HG03565 (cell line): ENCODE measurements at regions not wholly inside any gene's neighbourhood (a gene's known extent, or its start where the extent isn't known, plus 50 kb on each side); places are given as distances from the start of the nearest gene placed in this dataset.
"Not testable (repeated sequence)": the region's sequence is repeated elsewhere in the genome, so short reads cannot be mapped to it uniquely, and the experiment has no call there.

Experiments
- ATAC-seq: cut with Tn5 transposase; IDR thresholded peaks from one replicate; pipeline ENCODE4 v1.9.1; 2021; ENCODE audit warnings: mild to moderate bottlenecking, moderate library complexity; ENCODE audit not compliant: unreplicated experiment

DNA sequence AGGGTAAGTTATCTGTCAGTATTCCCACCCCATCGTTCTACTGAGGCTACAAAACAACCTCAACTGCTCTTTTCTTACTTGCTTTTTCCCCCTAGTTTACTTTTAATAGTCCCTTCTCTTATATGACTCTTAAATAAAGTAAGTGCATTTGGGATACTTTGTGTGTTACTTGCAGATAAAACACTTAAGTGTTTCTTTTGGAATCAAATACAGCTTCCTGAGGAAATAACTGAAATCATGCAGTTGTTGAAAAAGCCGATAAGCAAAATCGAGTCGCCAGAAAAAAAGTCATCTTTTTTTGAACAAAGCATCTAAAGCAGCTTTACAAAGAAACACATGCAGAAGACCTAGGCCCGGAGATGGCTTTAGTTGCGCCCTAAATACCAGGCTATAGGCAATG, 53.5 kb upstream of the EPB41L4A start:
- ATAC-seq = no peak

DNA sequence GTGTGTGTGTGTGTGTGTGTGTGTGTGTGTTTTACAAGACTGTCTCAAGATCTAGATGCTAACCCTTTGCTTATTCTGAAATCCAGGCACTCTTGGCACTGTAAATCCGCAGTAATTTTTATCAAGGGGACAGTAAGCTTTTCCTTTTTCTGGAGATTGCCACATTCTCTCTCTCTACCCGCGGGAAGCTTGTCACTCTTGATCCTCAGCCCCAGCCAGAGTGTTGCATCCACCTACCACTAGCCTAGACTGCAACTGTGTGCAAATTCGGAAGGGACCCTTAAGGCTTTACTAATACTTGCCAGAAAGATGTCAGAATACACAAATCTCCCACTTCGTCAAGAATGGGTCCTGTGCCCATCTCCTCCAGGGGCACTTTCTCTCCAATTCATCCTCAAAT, 54.9 kb upstream of the EPB41L4A start:
- ATAC-seq = no peak

DNA sequence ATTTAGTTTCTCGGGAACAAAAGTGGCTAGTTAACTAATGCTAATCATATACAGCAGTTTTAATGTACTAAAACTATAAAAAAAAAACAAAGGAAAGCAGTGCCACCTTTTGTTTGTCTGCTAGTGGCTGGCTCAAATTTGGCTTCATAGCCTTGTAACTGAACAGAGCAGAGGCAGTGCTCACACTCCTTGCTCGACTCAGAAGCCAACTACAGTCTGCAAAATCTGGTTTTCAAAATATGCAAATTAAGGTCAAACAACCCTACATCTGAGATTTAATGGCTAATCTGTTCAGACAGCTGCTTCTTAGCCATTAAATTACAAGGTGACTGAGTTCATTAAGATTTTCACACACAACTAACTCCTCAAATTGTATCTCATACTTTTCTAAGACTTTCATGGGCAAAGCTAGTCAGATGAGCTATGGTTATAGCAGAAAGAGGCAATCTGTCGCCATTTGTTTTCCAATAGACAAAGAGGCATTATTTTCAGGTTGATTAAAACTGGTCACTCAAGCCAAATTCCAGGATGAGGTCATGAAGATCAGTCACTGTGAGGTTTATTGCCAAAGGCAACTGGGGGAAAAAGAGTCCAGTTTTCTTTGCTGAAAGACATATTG, 56.8 kb upstream of the EPB41L4A start:
- ATAC-seq = no peak

DNA sequence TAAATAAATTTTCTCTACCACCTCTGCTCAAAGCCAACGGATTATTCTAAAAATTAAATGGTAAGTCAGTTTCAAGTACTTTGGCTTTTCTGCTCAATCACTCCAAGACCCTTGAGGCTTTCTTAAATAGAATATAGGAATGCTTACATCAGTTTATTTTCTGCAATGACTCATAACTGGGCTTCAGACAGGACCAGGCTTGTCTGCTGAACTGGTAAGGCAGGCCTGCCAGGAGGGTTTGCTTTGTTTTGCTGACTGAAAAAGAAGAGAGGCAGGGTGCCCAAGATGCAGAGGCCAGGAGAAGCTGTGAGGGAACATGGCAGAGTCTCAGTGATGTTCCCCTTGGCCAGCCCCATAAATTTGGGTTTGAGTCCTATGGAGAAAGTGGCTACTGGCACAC, 60.3 kb upstream of the EPB41L4A start:
- no peak for ATAC-seq

DNA sequence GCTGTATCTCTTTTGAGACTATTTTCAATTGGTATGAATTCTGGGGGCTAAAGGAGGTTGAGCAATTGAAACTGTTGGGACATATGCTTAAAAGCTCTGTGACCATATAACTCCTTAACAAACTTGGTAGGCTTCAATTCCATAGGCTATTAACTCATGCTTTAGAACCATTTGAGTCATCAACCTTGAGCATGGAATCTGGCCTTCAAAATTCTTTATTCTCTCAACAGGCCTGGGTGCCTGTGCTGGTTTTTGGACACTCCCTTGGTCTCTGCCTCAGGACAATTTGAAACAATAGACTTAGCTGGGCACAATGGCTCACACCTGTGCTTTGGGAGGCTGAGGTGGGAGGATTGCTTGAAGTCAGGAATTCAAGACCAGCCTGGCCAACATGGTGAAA, 61.4 kb upstream of the EPB41L4A start:
- ATAC-seq = no peak

DNA sequence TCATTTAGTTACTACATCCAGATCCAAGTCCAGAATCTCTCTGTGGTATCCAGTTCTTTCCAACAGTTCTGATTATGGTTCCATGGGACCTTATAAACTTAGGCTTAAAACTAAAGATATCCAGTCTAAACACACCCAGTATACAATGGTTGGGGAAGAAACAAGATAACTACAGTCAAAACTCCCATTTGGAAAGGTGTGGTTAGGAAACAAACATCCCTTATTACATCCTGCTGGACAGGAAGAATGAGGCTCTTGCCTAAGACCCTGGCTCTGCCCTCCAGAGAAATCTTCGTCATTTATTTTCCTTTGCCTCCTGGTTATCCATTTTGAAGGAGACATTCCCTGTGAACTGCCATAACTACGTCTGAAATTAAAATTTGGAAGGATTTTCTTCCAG, 64.6 kb upstream of the EPB41L4A start:
- no peak for ATAC-seq

DNA sequence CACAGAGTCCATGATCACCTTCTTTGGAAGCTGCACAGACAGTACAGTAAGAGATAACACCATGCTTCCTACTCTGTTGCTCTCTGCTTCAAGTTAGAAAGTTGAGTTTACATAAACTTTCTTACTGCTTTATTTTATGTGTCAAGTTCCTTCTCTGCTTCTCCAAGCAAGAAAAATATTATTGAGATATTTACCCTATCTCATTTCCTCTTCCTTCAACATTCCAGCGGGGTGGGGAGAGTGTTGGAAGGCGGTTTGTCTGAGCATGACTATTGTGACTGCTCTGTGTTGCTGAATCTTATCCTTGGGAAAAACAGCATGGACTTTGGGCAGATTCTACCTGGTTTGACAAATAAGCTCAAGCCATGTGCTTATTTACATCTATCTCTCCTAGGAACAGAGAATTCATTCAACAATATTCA, 66.9 kb upstream of the EPB41L4A start:
- no peak for ATAC-seq

DNA sequence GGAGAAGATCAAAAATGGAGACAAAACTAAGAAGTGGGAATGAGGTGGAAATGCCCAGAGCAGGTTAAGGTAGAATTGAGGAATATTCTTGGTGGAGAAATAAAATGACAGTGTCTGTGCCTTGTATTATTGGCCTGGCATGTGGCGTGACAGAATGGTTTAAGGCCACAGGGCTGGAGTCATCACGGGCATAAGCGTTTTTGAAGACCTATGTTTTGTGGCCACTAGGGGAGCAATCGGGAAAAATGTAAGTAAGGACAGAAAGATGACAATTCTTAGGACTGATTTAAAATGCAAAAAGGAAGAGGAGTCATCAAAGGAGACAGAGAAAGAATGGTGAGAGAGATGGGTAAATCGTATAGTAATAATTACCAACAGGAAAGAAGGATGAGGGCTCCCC, 72.2 kb upstream of the EPB41L4A start:
- ATAC-seq = no peak

DNA sequence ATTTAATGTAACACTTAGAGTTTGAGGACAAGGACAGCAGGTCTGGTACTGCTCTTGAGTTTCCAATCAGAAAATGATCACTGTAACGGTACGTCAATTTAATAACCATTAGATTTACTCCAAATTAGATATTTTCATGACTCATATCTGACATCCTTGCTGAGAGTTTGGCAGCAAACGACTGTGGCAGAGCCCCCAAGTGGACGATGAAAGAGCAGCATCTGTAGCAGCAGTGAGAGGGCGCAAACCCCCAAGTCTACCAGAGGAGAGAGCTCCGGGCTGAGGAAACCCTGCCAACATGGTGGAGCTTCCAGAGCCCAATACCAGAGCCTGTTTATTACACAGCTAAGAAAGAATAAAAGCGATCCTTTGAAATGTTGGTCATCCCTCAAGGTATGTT, 73.2 kb upstream of the EPB41L4A start:
- peak; percentile 100 for ATAC-seq

DNA sequence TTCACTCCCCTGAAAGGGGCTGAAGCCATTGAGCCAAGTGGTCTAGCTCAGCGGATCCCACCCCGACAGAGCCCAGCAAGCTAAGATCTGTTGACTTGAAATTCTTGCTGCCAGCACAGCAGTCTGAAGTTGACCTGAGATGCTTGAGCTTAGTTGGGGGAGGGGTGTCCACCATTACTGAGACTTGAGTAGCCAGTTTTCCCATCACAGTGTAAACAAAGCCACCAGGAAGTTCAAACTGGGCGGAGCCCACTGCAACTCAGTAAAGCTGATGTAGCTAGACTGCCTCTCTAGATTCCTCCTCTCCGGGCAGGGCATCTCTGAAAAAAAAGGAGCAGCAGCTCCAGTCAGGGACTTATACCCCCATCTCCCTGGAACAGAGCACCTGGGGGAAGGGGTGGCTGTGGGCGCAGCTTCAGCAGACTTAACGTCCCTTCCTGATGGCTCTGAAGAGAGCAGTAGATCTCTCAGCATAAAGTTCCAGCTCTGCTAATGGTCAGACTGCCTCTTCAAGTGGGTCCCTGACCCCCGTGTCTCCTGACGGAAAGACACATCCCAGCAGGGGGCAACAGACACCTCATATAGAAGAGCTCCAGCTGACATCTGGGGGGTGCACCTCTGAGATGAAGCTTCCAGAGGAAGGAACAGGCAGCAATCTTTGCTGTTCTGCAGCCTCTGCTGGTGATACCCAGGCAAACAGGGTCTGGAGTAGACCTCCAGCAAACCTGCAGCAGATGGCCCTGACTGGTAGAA, 84.8 kb upstream of the EPB41L4A start:
- ATAC-seq = not testable (repeated sequence)

DNA sequence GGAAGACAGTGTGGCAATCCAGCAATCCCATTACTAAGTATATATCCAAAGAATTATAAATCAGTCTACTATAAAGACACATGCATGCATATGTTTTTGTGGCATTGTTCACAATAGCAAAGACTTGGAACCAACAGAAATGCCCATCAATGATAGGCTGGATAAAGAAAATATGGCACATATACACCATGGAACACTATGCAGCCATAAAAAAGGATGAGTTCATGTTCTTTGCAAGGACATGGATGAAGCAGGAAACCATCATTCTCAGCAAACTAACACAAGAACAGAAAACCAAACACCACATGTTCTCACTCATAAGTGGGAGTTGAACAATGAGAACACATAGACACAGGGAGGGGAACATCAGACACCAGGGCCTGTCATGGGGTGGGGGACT, 90.0 kb upstream of the EPB41L4A start:
- ATAC-seq = not testable (repeated sequence)

DNA sequence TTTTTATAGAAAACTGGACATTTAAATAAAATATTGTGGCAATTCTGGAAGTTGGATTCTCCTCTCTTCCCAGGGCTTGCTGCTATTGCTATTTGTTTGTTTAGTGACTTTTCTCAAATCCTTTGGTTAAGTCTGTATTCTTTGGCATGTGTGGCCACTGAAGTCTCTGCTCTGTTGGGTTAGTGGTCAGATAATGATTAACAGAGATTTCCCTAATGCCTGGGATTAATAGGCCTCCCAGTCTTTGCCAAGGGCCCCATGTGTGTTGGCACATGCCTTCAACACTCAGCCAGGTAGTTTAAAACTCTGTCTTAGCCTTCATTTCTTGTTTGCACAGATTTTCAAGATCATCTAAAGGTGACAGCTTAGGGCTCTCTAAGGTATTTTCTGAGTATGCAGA, 92.8 kb upstream of the EPB41L4A start:
- ATAC-seq = no peak

DNA sequence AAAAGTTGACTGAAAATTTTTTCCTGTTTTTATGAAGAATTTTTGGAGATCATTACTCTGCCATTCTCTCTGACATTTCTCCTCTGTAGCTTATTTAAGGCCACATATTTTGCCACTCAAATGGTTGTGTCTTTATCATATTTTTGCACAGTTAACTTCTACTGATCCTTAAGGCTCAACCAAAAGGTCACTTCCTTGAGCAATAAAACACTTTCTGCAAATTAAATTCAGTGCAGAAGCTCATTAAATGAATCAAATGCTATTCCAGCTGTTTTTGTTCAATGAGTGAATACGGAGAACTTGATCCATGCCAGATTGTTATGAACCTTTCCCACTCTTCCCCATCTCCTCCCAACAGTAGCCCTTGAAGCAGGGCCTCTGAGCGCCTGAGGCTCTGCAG, 93.8 kb upstream of the EPB41L4A start:
- ATAC-seq = no peak

DNA sequence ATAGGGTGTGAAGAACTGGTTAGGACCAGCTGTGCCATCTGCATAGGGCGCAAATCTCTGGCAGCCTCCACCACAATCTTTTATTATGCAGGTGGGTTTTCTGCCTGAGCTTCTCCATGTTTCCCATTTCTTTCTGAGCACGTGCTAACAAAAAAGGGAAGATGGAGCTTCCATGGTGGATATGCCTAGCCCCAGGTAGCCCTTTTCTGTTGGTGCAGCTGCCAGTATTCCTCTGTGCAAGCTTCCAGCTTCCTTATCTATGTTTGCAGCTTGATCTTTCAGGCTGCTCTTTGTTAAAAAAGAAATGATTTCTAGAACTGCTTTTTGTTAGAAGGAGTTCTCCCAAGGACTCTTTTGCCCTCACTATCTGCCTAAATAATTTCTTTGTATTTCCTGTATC, 95.0 kb upstream of the EPB41L4A start:
- no peak for ATAC-seq

DNA sequence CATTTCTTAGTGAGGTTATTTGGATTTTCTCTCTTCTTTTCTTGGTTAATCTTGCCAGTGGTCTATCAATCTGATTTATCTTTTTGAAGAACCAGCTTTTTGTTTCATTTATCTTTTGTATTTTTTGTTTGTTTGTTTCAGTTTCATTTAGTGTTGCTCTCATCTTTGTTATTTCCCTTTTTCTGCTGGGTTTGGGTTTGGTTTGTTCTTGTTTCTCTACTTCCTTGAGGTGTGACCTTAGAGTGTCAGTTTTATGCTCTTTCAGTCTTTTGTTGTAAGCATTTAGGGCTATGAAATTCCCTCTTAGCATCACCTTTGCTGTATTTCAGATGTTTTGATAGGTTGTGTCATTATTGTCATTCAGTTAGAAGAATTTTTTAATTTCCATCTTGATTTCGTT, 101.4 kb upstream of the EPB41L4A start:
- not testable (repeated sequence) for ATAC-seq

DNA sequence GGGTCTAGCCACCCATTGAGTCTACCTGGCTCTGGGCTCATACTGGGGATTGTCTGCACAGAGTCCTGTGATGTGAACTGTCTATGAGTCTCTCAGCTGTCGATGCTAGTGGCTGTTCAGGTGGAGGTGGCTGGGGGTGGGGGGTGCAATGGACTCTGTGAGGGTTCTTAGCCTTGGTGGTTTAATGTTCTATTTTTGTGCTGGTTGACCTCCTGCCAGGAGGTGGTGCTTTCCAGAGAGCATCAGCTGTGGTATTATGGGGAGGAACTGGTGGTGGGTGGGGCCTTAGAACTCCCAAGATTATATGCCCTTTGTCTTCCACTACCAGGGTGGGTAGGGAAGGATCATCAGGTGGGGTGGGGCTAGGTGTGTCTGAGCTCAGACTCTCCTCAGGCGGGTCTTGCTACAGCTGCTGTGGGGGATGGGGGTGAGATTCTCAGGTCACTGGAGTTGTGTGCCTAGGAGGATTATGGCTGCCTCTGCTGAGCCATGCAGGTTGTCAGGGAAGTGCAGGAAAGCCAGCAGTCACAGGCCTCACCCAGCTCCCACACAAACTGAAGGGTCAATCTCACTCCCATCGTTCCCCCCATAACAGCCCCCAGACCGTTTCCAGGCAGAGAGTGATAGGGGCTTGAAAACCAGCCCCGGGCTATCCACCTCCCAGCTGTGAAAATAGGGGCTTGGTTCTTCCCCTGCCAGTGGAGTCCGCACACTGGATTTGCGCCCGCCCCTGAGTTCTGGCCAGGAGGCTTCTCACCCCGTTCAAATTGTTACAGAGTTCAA, 104.0 kb upstream of the EPB41L4A start:
- peak; percentile 50 for ATAC-seq

DNA sequence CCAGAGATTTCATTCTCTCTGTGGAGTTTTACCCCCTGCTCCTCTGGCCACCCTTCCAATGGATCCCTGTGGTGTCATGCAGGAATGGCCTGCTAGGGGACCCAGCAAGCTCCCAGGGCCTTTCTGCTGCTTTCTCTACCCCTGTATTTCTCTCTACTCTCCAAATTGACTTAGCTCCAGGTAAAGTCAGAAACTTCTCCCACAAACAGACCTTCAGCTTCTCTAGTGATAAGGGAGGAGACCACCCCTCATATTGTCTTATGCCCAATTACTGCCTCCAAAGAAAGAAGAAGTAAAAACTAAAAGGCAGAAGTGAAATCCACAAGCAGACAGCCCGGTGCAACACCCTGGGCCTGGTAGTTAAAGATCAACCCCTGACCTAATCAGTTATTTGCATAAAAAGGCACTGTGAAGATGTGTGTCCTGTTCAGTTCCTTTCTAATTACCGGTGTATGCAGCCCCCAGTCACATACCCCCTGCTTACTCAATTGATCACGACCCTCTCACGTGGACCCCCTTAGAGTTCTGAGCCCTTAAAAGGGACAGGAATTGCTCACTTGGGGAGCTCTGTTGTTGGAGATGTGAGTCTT, 104.7 kb upstream of the EPB41L4A start:
- peak; percentile 60 for ATAC-seq

DNA sequence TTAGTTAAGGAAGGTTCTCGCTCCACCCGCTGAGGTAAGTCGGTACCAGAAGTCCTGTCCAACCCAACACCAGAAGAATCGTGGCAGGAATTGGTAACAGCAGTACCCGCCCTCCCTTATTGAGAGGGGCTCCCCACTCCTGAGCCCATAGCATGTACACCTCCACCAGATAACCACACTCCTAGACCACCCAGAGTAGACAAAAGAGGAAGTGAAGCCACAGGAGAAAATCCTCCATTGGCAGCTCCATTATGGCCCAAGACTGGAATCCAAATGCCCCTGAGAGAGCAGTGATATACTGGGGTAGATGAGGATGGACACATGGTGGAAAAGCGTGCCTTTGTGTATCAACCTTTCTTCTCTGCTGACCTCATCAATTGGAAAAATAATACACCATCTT, 106.1 kb upstream of the EPB41L4A start:
- ATAC-seq = no peak

DNA sequence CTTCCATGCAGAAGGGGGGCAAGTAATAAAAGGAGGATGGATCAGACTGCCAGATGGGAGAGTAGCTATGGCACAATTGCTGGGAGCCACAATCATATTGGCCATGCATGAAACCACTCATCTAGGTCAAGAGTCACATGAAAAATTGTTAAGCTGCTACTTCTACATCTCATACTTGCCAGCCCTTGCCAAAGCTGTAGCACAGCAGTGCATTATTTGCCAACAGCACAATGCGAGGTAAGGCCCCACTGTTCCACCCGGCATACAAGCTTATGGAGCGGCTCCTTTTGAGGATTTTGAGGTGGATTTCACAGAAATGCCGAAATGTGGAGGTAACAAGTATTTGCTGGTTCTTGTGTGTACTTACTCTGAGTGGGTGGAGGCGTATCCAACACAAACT, 109.9 kb upstream of the EPB41L4A start:
- ATAC-seq = no peak

DNA sequence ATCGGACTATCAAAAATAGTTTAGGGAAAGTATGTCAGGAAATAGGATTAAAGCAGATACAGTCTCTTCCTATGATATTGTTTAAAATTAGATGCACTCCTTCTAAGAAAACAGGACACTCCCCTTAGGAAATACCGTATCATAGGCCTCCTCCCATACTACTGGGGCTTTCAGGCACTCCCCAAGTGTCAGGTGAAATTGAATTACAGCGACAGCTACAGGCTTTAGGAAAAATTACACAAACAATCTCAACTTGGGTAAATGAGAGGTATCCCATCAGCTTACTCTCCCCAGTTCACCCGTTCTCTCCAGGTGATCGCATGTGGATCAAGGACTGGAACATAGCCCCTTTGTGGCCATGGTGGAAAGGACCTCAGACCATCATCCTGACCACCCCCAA, 110.4 kb upstream of the EPB41L4A start:
- no peak for ATAC-seq

DNA sequence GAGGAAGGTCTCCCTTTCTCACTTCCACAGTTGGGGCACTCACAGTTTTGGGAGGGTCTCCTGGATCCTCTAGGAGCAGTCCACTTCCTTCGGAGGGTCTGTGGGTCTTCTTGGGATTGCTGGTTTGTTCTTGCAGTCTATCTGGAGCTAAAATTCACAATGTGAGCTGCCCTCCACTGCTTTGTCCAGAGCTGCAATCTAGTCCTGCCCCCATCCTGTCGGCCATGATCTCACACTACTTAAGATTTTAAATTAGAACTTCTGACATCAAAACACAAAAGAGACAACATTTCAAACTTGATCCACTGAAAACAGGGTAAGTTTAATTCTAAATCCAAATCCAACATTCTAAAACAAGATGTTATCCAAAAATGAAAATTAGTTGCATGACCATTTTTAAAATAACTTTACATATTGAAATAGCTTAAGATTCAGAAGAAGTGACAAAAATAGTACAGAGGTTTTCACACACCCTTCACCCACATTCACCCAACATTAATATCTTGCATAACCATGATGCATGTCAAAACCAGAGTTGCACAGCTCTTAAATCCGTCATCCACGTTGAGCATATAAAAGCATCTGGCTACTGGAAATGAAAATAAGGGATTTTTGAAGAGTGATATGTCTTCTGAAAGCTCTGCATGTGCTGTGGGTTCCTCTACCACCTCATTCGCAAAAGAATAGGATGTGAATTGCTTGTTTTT, 113.7 kb upstream of the EPB41L4A start:
- ATAC-seq = no peak
